ENCODE measurements at regions not wholly inside any gene's neighbourhood (a gene's known extent, or its start where the extent isn't known, plus 50 kb on each side); places are given as distances from the start of the nearest gene placed in this dataset.

DNA sequence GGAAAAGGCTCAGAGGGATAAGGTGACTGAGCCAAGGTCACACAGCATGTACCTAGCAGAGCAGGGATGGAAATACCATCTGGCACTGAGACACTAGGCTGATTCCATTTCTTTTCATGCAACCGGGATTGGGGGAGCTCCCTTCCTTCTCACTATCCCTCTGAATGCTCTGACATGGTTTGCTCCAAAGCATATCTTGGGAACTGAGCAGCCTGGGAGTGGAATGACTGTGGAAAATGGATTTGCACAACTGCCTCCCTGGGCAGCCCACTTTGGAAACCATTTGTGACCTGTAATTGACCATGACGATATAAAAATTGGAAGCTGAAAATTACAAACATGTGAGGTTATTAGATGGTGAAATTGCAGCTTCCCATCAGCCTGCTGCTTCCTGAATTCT is 309.0 kb upstream of the CHD6 start:
- POLR2A ChIA-PET: no interaction called here
- 8% methylated on average over 2 of the region's 2 CpGs for WGBS (ENCODE audit: low lambda C conversion rate)

More for the DNA sequence above, 309.0 kb upstream of the CHD6 start:
- BruUV-seq (replicated peaks): no TSS peak
- FAIRE-seq (no peak), ATAC-seq (no peak), DNase-seq (ENCODE audit: low spot score) (no peak)
- TF ChIP-seq TOPORS (CRISPR knock-in tag; IDR thresholded peaks at IDR 0.05) (no peak), REPIN1 (CRISPR knock-in tag; IDR thresholded peaks at IDR 0.05; ENCODE audit: borderline replicate concordance, low read depth) (no peak), ZNF674 (CRISPR knock-in tag; IDR thresholded peaks at IDR 0.05; ENCODE audit: low read depth) (no peak), KDM6A (CRISPR knock-in tag; IDR thresholded peaks at IDR 0.05; ENCODE audit: low read depth) (no peak), BCL6 (CRISPR knock-in tag; IDR thresholded peaks at IDR 0.05) (no peak), MAF1 (CRISPR knock-in tag; IDR thresholded peaks at IDR 0.05; ENCODE audit: borderline replicate concordance) (no peak), ZNF329 (CRISPR knock-in tag; IDR thresholded peaks at IDR 0.05; ENCODE audit: low read depth) (no peak), PTBP1 (IDR thresholded peaks at IDR 0.05; ENCODE audit: low read depth, low read length, poor library complexity, severe bottlenecking) (no peak), PLRG1 (conservative IDR thresholded peaks at IDR 0.05) (no peak), MXD4 (CRISPR knock-in tag; IDR thresholded peaks at IDR 0.05) (no peak), ZFP36L2 (CRISPR knock-in tag; IDR thresholded peaks at IDR 0.05) (no peak), ZNF547 (CRISPR knock-in tag; IDR thresholded peaks at IDR 0.05) (no peak), KLF13 (CRISPR knock-in tag; IDR thresholded peaks at IDR 0.05) (no peak)
- TF ChIP-seq, protein P1, sequence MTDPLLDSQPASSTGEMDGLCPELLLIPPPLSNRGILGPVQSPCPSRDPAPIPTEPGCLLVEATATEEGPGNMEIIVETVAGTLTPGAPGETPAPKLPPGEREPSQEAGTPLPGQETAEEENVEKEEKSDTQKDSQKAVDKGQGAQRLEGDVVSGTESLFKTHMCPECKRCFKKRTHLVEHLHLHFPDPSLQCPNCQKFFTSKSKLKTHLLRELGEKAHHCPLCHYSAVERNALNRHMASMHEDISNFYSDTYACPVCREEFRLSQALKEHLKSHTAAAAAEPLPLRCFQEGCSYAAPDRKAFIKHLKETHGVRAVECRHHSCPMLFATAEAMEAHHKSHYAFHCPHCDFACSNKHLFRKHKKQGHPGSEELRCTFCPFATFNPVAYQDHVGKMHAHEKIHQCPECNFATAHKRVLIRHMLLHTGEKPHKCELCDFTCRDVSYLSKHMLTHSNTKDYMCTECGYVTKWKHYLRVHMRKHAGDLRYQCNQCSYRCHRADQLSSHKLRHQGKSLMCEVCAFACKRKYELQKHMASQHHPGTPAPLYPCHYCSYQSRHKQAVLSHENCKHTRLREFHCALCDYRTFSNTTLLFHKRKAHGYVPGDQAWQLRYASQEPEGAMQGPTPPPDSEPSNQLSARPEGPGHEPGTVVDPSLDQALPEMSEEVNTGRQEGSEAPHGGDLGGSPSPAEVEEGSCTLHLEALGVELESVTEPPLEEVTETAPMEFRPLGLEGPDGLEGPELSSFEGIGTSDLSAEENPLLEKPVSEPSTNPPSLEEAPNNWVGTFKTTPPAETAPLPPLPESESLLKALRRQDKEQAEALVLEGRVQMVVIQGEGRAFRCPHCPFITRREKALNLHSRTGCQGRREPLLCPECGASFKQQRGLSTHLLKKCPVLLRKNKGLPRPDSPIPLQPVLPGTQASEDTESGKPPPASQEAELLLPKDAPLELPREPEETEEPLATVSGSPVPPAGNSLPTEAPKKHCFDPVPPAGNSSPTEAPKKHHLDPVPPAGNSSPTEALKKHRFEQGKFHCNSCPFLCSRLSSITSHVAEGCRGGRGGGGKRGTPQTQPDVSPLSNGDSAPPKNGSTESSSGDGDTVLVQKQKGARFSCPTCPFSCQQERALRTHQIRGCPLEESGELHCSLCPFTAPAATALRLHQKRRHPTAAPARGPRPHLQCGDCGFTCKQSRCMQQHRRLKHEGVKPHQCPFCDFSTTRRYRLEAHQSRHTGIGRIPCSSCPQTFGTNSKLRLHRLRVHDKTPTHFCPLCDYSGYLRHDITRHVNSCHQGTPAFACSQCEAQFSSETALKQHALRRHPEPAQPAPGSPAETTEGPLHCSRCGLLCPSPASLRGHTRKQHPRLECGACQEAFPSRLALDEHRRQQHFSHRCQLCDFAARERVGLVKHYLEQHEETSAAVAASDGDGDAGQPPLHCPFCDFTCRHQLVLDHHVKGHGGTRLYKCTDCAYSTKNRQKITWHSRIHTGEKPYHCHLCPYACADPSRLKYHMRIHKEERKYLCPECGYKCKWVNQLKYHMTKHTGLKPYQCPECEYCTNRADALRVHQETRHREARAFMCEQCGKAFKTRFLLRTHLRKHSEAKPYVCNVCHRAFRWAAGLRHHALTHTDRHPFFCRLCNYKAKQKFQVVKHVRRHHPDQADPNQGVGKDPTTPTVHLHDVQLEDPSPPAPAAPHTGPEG (CRISPR knock-in tag; IDR thresholded peaks at IDR 0.05): no peak
- TF ChIP-seq, protein P2, sequence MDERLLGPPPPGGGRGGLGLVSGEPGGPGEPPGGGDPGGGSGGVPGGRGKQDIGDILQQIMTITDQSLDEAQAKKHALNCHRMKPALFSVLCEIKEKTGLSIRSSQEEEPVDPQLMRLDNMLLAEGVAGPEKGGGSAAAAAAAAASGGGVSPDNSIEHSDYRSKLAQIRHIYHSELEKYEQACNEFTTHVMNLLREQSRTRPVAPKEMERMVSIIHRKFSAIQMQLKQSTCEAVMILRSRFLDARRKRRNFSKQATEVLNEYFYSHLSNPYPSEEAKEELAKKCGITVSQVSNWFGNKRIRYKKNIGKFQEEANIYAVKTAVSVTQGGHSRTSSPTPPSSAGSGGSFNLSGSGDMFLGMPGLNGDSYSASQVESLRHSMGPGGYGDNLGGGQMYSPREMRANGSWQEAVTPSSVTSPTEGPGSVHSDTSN (CRISPR knock-in tag; IDR thresholded peaks at IDR 0.05): no peak
- TF ChIP-seq, protein P3, sequence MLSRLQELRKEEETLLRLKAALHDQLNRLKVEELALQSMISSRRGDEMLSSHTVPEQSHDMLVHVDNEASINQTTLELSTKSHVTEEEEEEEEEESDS (CRISPR knock-in tag; IDR thresholded peaks at IDR 0.05; ENCODE audit: borderline replicate concordance): no peak
- TF ChIP-seq, protein P4, sequence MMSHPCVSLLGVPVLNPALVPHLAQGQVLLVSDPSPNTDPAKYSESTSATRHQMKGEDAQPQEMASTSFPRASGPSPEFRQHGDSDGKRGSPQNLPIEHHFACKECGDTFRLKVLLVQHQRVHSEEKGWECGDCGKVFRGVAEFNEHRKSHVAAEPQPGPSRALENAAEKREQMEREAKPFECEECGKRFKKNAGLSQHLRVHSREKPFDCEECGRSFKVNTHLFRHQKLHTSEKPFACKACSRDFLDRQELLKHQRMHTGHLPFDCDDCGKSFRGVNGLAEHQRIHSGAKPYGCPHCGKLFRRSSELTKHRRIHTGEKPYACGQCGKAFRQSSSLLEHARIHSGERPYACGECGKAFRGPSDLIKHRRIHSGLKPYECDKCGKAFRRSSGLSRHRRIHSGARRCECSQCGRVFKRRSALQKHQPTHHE (CRISPR knock-in tag; IDR thresholded peaks at IDR 0.05; ENCODE audit: borderline replicate concordance): no peak
- Histone ChIP-seq H3K36me3 (replicated peaks in 1 of 2; ENCODE audit: control insufficient read depth in 1 of 2, insufficient read depth in 2 of 2, low read length in 2 of 2) (no peaks in the 10 kb centered on the region), H3K4me2 (ENCODE audit: low read depth, low read length) (no peak overlapping the region), H3K4me3 (replicated peaks in 1 of 3; ENCODE audit: insufficient read depth in 1 of 3, low read depth in 2 of 3, low read length in 3 of 3) (no peak overlapping the region), H3K4me1 (ENCODE audit: insufficient read depth, low read length) (no peaks in the 10 kb centered on the region), H3K9me3 (ENCODE audit: low read length) (no peaks in the 10 kb centered on the region), H2AFZ (ENCODE audit: low read length) (no peak overlapping the region), H3K27me3 (ENCODE audit: control insufficient read depth in 1 of 2, insufficient read depth in 2 of 2, low read length in 2 of 2) (no peaks in the 10 kb centered on the region; a peak in 1 of 5 replicates), H3K9ac (ENCODE audit: insufficient read depth, low read depth, low read length) (no peak overlapping the region), H4K20me1 (ENCODE audit: insufficient read depth, low read length) (no peaks in the 10 kb centered on the region), H3K79me2 (ENCODE audit: insufficient read depth, low read length) (no peaks in the 10 kb centered on the region), H3K27ac (ENCODE audit: extremely low read length, insufficient read depth, low read length) (no peak overlapping the region)
- intact Hi-C loops (cut with micrococcal nuclease; ENCODE audit: unreplicated experiment) (no loop called here), in situ Hi-C loops (cut with HindIII; ENCODE audit: extremely low pct_ligation_motif_present, low pct_unique_long_range_greater_than_20kb) (no loop called here)
- CTCF ChIA-PET (ENCODE audit: low intra/inter-chr PET ratio, low total read pairs): no interaction called here
